Activated CD8-positive, alpha-beta T cell treated with anti-CD3 and anti-CD28 coated beads, Interleukin-2, amount 10 ng/mL, durations not matched to agents 7 days and 5 days (primary cell): ENCODE measurements at regions not wholly inside any gene's neighbourhood (a gene's known extent, or its start where the extent isn't known, plus 50 kb on each side); places are given as distances from the start of the nearest gene placed in this dataset.

ENCODE experiments used
- ATAC-seq: fragments of 150-1000 bp; cut with Tn5 transposase; one replicate; pipeline ENCODE4 v1.10.0; 2021; ENCODE audit warnings: moderate library complexity
- CTCF ChIA-PET: fragments of 350-600 bp; sonication (Branson Sonifier 250); formaldehyde crosslinking; loops from one replicate; lab custom pipeline; 2021; ENCODE audit warnings: antibody characterized with exemption; lab: Charles Lee
- POLR2A ChIA-PET: fragments of 350-600 bp; sonication (Branson Sonifier 250); formaldehyde crosslinking; loops from one replicate; lab custom pipeline; 2021; ENCODE audit warnings: antibody characterized with exemption; lab: Charles Lee
- DNase-seq: peaks from one replicate; pipeline ENCODE4 v3.0.0-alpha.2; 2020
- H3K27ac Mint-ChIP-seq: one replicate; pipeline ENCODE4 v1.8.0; 2021; ENCODE audit warnings: mild to moderate bottlenecking, mixed read lengths
- H3K27me3 Mint-ChIP-seq: one replicate; pipeline ENCODE4 v1.8.0; 2021; ENCODE audit warnings: low read depth, mixed read lengths
- H3K36me3 Mint-ChIP-seq: one replicate; pipeline ENCODE4 v1.8.0; 2021; ENCODE audit warnings: low read depth, mixed read lengths
- H3K4me1 Mint-ChIP-seq: one replicate; pipeline ENCODE4 v1.8.0; 2021; ENCODE audit warnings: low read depth, mixed read lengths
- H3K4me3 Mint-ChIP-seq: one replicate; pipeline ENCODE4 v1.8.0; 2021; ENCODE audit warnings: mild to moderate bottlenecking, mixed read lengths
- H3K9me3 Mint-ChIP-seq: one replicate; pipeline ENCODE4 v1.8.0; 2022; ENCODE audit warnings: mixed read lengths; ENCODE audit not compliant: insufficient read depth

- no peak for ATAC-seq
- ChIA-PET CTCF (no interaction called here), POLR2A (no interaction called here)
- no peak overlapping the region for H3K27ac Mint-ChIP-seq
- peaks cover 13% of the 10 kb centered on the region for H3K27me3 Mint-ChIP-seq
- H3K9me3 Mint-ChIP-seq = no peaks in the 10 kb centered on the region
- H3K4me3 Mint-ChIP-seq = no peak overlapping the region
- H3K36me3 Mint-ChIP-seq = no peaks in the 10 kb centered on the region
- no peaks in the 10 kb centered on the region for H3K4me1 Mint-ChIP-seq
- no peak for DNase-seq
Observed at GRCh38 chr6:87837876-87838275, 135.8 kb upstream of the AKIRIN2 start.

DNA sequence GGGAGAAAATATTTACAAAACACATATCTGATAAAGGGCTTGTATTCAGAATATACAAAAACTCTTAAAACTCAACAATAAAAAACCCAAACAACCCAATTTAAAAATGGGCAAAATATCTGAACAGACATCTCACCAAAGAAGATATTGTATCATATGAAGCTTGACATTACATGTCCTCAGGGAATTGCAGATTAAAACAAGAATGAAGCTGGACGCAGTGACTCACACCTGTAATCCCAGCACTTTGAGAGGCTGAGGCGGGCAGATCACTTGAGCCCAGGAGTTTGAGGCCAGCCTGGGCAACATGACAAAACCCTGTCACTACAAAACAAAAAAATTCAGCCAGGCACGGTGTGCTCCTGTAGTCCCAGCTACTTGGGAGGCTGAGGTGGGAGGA lies 135.4 kb upstream of the AKIRIN2 start:
- no peak overlapping the region for H3K4me3 Mint-ChIP-seq
- no peak for ATAC-seq
- H3K9me3 Mint-ChIP-seq = no peaks in the 10 kb centered on the region
- CTCF ChIA-PET = interaction anchor here (0.6 kb wide), 1 partner anchor 54 kb away, joined by 3 read pairs; no protein-coding TSS in a partner anchor
- no peak overlapping the region for H3K27ac Mint-ChIP-seq
- DNase-seq = no peak
- peaks cover 2% of the 10 kb centered on the region for H3K4me1 Mint-ChIP-seq
- no peaks in the 10 kb centered on the region for H3K36me3 Mint-ChIP-seq
- POLR2A ChIA-PET = no interaction called here
- H3K27me3 Mint-ChIP-seq = peaks cover 13% of the 10 kb centered on the region

DNA sequence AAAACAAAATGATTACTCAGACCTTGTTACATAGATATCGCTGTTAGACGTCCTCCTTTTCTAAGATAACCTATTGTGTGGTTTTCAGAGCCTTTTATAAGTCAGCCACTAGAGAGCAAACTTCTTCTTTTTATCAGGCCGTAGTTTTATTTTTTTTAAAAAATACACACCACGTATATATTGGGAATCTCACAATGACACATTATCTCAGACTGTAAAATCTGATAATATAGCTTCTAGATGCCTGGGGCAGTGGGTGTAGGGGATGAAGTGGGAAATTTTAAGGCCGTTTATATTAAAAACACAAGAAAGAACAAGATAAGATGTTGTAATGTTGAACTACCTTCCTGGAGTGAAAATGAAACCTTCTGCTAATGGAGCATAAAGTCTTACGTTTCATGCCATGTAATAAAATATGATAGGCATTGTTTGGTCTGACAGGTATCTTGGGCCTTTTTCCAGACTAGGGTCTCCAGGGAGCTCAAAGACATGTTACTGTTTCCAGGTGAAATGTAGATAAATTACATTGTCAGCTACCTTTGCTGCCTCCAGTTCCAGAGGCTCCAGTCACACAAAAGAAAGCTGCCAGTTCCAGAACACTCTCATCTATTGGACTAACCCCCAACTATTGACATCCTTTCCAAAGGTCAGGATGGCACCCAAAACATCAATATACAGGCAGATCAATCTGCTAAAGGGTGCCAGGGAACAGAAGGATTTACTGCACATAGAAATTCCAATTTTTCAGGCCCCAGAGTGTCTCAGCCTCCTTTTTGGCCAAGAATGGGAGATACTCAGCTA lies 130.2 kb upstream of the AKIRIN2 start:
- H3K9me3 Mint-ChIP-seq = no peaks in the 10 kb centered on the region
- POLR2A ChIA-PET = no interaction called here
- peak overlapping the region; percentile 79 for H3K4me3 Mint-ChIP-seq
- CTCF ChIA-PET = interaction anchor here (0.6 to 1.9 kb wide), 17 partner anchors 11 to 1039 kb away, joined by 3 to 7 read pairs (median 3); no protein-coding TSS in a partner anchor
- peaks cover 2% of the 10 kb centered on the region for H3K27me3 Mint-ChIP-seq
- no peaks in the 10 kb centered on the region for H3K36me3 Mint-ChIP-seq
- no peak for DNase-seq
- H3K4me1 Mint-ChIP-seq = peaks cover 7% of the 10 kb centered on the region
- peak; percentile 76 for ATAC-seq
- peak overlapping the region; percentile 52 for H3K27ac Mint-ChIP-seq

DNA sequence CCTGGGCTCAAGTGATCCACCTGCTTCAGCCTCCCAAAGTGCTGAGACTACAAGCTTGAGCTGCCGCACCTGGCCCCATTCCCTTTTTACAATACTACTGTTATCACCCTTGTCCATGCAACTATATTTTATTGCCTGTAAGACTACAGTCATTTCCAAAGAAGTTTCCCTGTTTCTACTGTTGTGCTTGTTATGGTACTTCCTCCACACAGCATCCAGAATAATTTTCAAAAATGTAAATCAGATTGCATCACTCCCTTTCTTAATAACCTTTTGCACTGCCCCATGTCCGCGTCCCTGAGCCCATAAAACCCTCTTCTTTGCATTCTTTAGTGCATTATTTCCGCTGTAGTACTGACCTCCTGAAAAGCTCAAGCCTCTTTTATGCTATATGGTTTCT lies 128.9 kb upstream of the AKIRIN2 start:
- Mint-ChIP-seq H3K27me3 (peaks cover 2% of the 10 kb centered on the region), H3K27ac (no peak overlapping the region), H3K4me1 (peaks cover 9% of the 10 kb centered on the region), H3K9me3 (no peaks in the 10 kb centered on the region), H3K36me3 (no peaks in the 10 kb centered on the region), H3K4me3 (no peak overlapping the region)
- ChIA-PET CTCF (interaction anchor here (1.0 to 1.8 kb wide), 5 partner anchors 13 to 1040 kb away, joined by 3 to 7 read pairs (median 4); no protein-coding TSS in a partner anchor), POLR2A (no interaction called here)
- ATAC-seq = no peak
- no peak for DNase-seq

DNA sequence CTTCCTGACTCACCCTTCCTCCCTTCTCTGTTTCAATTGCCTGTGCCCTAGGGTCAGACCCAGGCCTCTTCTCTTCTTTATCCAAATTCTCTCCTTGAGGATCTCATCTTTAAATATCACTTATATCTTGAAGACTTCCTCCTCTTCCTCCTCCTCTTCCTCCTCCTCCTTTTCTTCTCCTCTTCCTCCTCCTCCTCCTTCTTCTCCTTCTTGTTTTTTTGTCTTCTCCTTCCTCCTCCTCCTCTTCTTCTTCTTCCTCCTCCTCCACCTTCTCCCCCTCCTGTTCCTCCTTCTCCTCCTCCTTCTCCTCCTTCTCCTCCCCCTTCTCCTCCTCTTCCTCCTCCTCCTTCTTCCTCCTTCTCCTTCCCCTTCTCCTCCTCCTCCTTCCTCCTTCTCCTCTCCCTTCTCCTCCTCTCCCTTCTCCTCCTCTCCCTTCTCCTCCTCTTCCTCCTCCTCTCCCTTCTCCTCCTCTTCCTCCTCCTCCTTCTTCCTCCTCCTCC lies 127.6 kb upstream of the AKIRIN2 start:
- CTCF ChIA-PET = no interaction called here
- Mint-ChIP-seq H3K9me3 (no peaks in the 10 kb centered on the region), H3K4me3 (no peak overlapping the region), H3K27ac (no peak overlapping the region), H3K27me3 (peaks cover 2% of the 10 kb centered on the region), H3K4me1 (peaks cover 11% of the 10 kb centered on the region), H3K36me3 (no peaks in the 10 kb centered on the region)
- POLR2A ChIA-PET = no interaction called here
- ATAC-seq = no peak
- DNase-seq = no peak

GRCh38 chr6:87828044-87828443 lies 126.0 kb upstream of the AKIRIN2 start:
- peaks cover 2% of the 10 kb centered on the region for H3K27me3 Mint-ChIP-seq
- ATAC-seq = no peak

GRCh38 chr6:87827346-87827745 lies 125.3 kb upstream of the AKIRIN2 start:
- H3K4me1 Mint-ChIP-seq = peaks cover 9% of the 10 kb centered on the region
- DNase-seq = no peak
- POLR2A ChIA-PET = no interaction called here
- no peaks in the 10 kb centered on the region for H3K9me3 Mint-ChIP-seq
- no peak overlapping the region for H3K4me3 Mint-ChIP-seq
- peaks cover 2% of the 10 kb centered on the region for H3K27me3 Mint-ChIP-seq
- no peak for ATAC-seq
- H3K36me3 Mint-ChIP-seq = no peaks in the 10 kb centered on the region
- CTCF ChIA-PET = no interaction called here
- no peak overlapping the region for H3K27ac Mint-ChIP-seq

More at GRCh38 chr6:87828044-87828443, 126.0 kb upstream of the AKIRIN2 start:
- H3K9me3 Mint-ChIP-seq = no peaks in the 10 kb centered on the region
- H3K4me3 Mint-ChIP-seq = no peak overlapping the region
- no peak overlapping the region for H3K27ac Mint-ChIP-seq
- DNase-seq = no peak
- no peaks in the 10 kb centered on the region for H3K36me3 Mint-ChIP-seq
- ChIA-PET CTCF (no interaction called here), POLR2A (no interaction called here)
- H3K4me1 Mint-ChIP-seq = peaks cover 11% of the 10 kb centered on the region

- ChIA-PET POLR2A (no interaction called here), CTCF (no interaction called here)
- Mint-ChIP-seq H3K4me1 (peaks cover 4% of the 10 kb centered on the region), H3K9me3 (no peaks in the 10 kb centered on the region), H3K27ac (no peak overlapping the region), H3K36me3 (no peaks in the 10 kb centered on the region), H3K4me3 (no peak overlapping the region), H3K27me3 (peaks cover 2% of the 10 kb centered on the region)
- ATAC-seq (no peak), DNase-seq (no peak)
Observed at GRCh38 chr6:87826424-87826823, 124.4 kb upstream of the AKIRIN2 start.

- peaks cover 4% of the 10 kb centered on the region for H3K4me1 Mint-ChIP-seq
- H3K36me3 Mint-ChIP-seq = no peaks in the 10 kb centered on the region
- no peaks in the 10 kb centered on the region for H3K9me3 Mint-ChIP-seq
- H3K27me3 Mint-ChIP-seq = peaks cover 2% of the 10 kb centered on the region
- ATAC-seq (peak; percentile 49), DNase-seq (no peak)
- POLR2A ChIA-PET = no interaction called here
- no peak overlapping the region for H3K27ac Mint-ChIP-seq
- H3K4me3 Mint-ChIP-seq = no peak overlapping the region
- CTCF ChIA-PET = no interaction called here
Observed at GRCh38 chr6:87825821-87826221, 123.8 kb upstream of the AKIRIN2 start.

GRCh38 chr6:87824958-87825491 lies 123.0 kb upstream of the AKIRIN2 start:
- H3K27me3 Mint-ChIP-seq = no peaks in the 10 kb centered on the region
- H3K27ac Mint-ChIP-seq = no peak overlapping the region
- no peak for ATAC-seq
- peaks cover 4% of the 10 kb centered on the region for H3K4me1 Mint-ChIP-seq
- H3K4me3 Mint-ChIP-seq = no peak overlapping the region
- H3K36me3 Mint-ChIP-seq = no peaks in the 10 kb centered on the region
- no peaks in the 10 kb centered on the region for H3K9me3 Mint-ChIP-seq
- DNase-seq = no peak
- POLR2A ChIA-PET = no interaction called here
- CTCF ChIA-PET = no interaction called here

DNA sequence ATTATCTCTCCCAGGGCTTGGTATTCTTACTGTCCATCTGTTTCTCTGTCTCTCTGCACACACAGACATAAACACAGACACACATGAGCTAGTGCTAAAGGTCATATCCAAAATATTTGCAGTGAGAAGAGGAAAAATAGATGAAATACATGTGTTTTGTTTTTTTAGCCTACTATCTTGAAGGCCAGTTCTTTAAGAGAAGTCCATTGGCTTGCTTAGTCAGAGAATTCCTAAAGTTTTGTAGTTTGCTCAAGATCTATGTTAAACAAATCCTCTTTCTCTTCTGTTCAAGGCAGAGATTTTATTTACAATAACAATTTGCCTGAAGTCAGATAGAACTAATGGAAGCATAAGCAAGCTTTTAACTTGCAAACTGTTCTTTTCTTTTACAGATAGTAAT lies 120.0 kb upstream of the AKIRIN2 start:
- no peak for ATAC-seq
- Mint-ChIP-seq H3K9me3 (no peaks in the 10 kb centered on the region), H3K27ac (no peak overlapping the region), H3K27me3 (peaks cover 5% of the 10 kb centered on the region), H3K36me3 (no peaks in the 10 kb centered on the region), H3K4me1 (peaks cover 4% of the 10 kb centered on the region), H3K4me3 (no peak overlapping the region)
- CTCF ChIA-PET = no interaction called here
- POLR2A ChIA-PET = no interaction called here
- DNase-seq = no peak

GRCh38 chr6:87820343-87820984 lies 118.4 kb upstream of the AKIRIN2 start:
- Mint-ChIP-seq H3K27me3 (peaks cover 9% of the 10 kb centered on the region), H3K4me1 (no peaks in the 10 kb centered on the region), H3K9me3 (no peaks in the 10 kb centered on the region), H3K36me3 (no peaks in the 10 kb centered on the region), H3K27ac (no peak overlapping the region), H3K4me3 (no peak overlapping the region)
- DNase-seq (no peak), ATAC-seq (no peak)
- ChIA-PET CTCF (interaction anchor here (1.0 kb wide), 1 partner anchor 12 kb away, joined by 3 read pairs; no protein-coding TSS in a partner anchor), POLR2A (no interaction called here)
